NCI-H2171 (cell line): ENCODE measurements at regions not wholly inside any gene's neighbourhood (a gene's known extent, or its start where the extent isn't known, plus 50 kb on each side); places are given as distances from the start of the nearest gene placed in this dataset.
"Not testable (repeated sequence)": the region's sequence is repeated elsewhere in the genome, so short reads cannot be mapped to it uniquely, and the experiment has no call there.

ENCODE experiments used
- DNase-seq: peaks from one replicate; lab custom pipeline; 2025; lab: John Stamatoyannopoulos, UW

GRCh38 chr3:164460851-164461250 is 617.4 kb downstream of the SI start:
- DNase-seq = no peak

GRCh38 chr3:164459521-164460151 is 618.7 kb downstream of the SI start:
- no peak for DNase-seq

- DNase-seq = no peak
These were observed 619.3 kb downstream of the SI start for GRCh38 chr3:164458986-164459385.

- no peak for DNase-seq
These were observed 624.6 kb downstream of the SI start for GRCh38 chr3:164453714-164454113.

GRCh38 chr3:164452707-164453106 is 625.6 kb downstream of the SI start:
- DNase-seq = no peak

GRCh38 chr3:164451072-164451910 is 627.0 kb downstream of the SI start:
- DNase-seq = no peak

GRCh38 chr3:164450276-164450905 is 627.9 kb downstream of the SI start:
- DNase-seq = no peak

GRCh38 chr3:164419220-164419619 is 659.1 kb downstream of the SI start:
- DNase-seq = no peak

- peak; percentile 63 for DNase-seq
These were observed 659.9 kb downstream of the SI start for GRCh38 chr3:164418414-164418813.

GRCh38 chr3:164417955-164418354 is 660.3 kb downstream of the SI start:
- DNase-seq = no peak

GRCh38 chr3:164416491-164417222 is 661.6 kb downstream of the SI start:
- DNase-seq = no peak

GRCh38 chr3:164408326-164408725 is 670.0 kb downstream of the SI start:
- DNase-seq = no peak

- DNase-seq = no peak
These were observed 671.2 kb downstream of the SI start for GRCh38 chr3:164407111-164407510.

- peak; percentile 24 for DNase-seq
These were observed 672.0 kb downstream of the SI start for GRCh38 chr3:164406281-164406680.

GRCh38 chr3:164401923-164402322 is 676.4 kb downstream of the SI start:
- DNase-seq = no peak

- not testable (repeated sequence) for DNase-seq
These were observed 676.9 kb downstream of the SI start for GRCh38 chr3:164401440-164401839.

GRCh38 chr3:164397462-164397861 is 680.8 kb downstream of the SI start:
- no peak for DNase-seq

- no peak for DNase-seq
These were observed 685.1 kb downstream of the SI start for GRCh38 chr3:164393171-164393570.

GRCh38 chr3:164390046-164390445 is 688.2 kb downstream of the SI start:
- no peak for DNase-seq

- DNase-seq = no peak
These were observed 691.1 kb downstream of the SI start for GRCh38 chr3:164387236-164387635.

GRCh38 chr3:164380156-164380555 is 698.1 kb downstream of the SI start:
- no peak for DNase-seq

GRCh38 chr3:164377466-164377865 is 700.8 kb downstream of the SI start:
- no peak for DNase-seq
